GM12891 (cell line): ENCODE measurements at regions not wholly inside any gene's neighbourhood (a gene's known extent, or its start where the extent isn't known, plus 50 kb on each side); places are given as distances from the start of the nearest gene placed in this dataset.

ENCODE experiments used
- PAX5 ChIP-seq: IDR thresholded peaks from 2 replicates; pipeline ENCODE4 v1.6.1; 2011; ENCODE audit warnings: low read length, moderate library complexity, mild to moderate bottlenecking; ENCODE audit not compliant: insufficient read depth, severe bottlenecking
- POLR2A ChIP-seq: IDR thresholded peaks from 2 replicates; pipeline ENCODE4 v1.6.1; 2011; ENCODE audit warnings: low read depth, low read length, control low read depth
- POLR2AphosphoS5 ChIP-seq: IDR thresholded peaks from 2 replicates; pipeline ENCODE4 v1.6.1; 2011; ENCODE audit warnings: low read depth, low read length, control low read depth
- SPI1 ChIP-seq: IDR thresholded peaks from 2 replicates; pipeline ENCODE4 v1.6.1; 2011; ENCODE audit warnings: low read depth, low read length, control low read depth
- TAF1 ChIP-seq: IDR thresholded peaks from 2 replicates; pipeline ENCODE4 v1.6.1; 2011; ENCODE audit warnings: low read depth, low read length, control low read depth

GRCh38 chr1:79150576-79150975, 144.0 kb upstream of the ADGRL4 start:
- no peak for TF ChIP-seq POLR2A
- TF ChIP-seq POLR2AphosphoS5 = no peak
- no peak for TF ChIP-seq TAF1
- no peak for TF ChIP-seq SPI1
- no peak for TF ChIP-seq PAX5
